HS-27A (cell line): ENCODE measurements at regions not wholly inside any gene's neighbourhood (a gene's known extent, or its start where the extent isn't known, plus 50 kb on each side); places are given as distances from the start of the nearest gene placed in this dataset.
"Not testable (repeated sequence)": the region's sequence is repeated elsewhere in the genome, so short reads cannot be mapped to it uniquely, and the experiment has no call there.

Experiments used
- DNase-seq: peaks from one replicate; pipeline ENCODE4 v3.0.0-alpha.2; 2012; ENCODE audit warnings: low read depth, missing footprints

- DNase-seq, result no peak
These were observed 629.5 kb downstream of the JRKL start for GRCh38 chr11:97019305-97019704.

GRCh38 chr11:97019754-97020153, 629.9 kb downstream of the JRKL start:
- DNase-seq, result no peak

GRCh38 chr11:97022955-97023354, 633.1 kb downstream of the JRKL start:
- DNase-seq, result no peak

- no peak for DNase-seq
These were observed 639.1 kb downstream of the JRKL start for GRCh38 chr11:97028836-97029406.

GRCh38 chr11:97033178-97033577, 643.4 kb downstream of the JRKL start:
- DNase-seq, result no peak

- DNase-seq, result no peak
These were observed 658.7 kb downstream of the JRKL start for GRCh38 chr11:97048481-97048880.

- no peak for DNase-seq
These were observed 670.4 kb downstream of the JRKL start for GRCh38 chr11:97060184-97060583.

- DNase-seq, result no peak
These were observed 679.3 kb downstream of the JRKL start for GRCh38 chr11:97069160-97069559.

- no peak for DNase-seq
These were observed 682.6 kb downstream of the JRKL start for GRCh38 chr11:97072420-97072819.

GRCh38 chr11:97076666-97077065, 686.9 kb downstream of the JRKL start:
- not testable (repeated sequence) for DNase-seq

GRCh38 chr11:97078443-97078842, 688.6 kb downstream of the JRKL start:
- no peak for DNase-seq

- DNase-seq, result no peak
These were observed 689.4 kb downstream of the JRKL start for GRCh38 chr11:97079244-97079643.

GRCh38 chr11:97087419-97087818, 697.6 kb downstream of the JRKL start:
- no peak for DNase-seq

- DNase-seq, result no peak
These were observed 703.0 kb downstream of the JRKL start for GRCh38 chr11:97092823-97093222.

GRCh38 chr11:97102180-97102579, 712.4 kb downstream of the JRKL start:
- DNase-seq, result not testable (repeated sequence)

GRCh38 chr11:97107604-97108003, 717.8 kb downstream of the JRKL start:
- no peak for DNase-seq

GRCh38 chr11:97109078-97109477, 719.3 kb downstream of the JRKL start:
- DNase-seq, result no peak

GRCh38 chr11:97110376-97110775, 720.6 kb downstream of the JRKL start:
- DNase-seq, result no peak

- no peak for DNase-seq
These were observed 721.7 kb downstream of the JRKL start for GRCh38 chr11:97111559-97111958.

- no peak for DNase-seq
These were observed 728.9 kb downstream of the JRKL start for GRCh38 chr11:97118614-97119200.

- DNase-seq, result no peak
These were observed 733.4 kb downstream of the JRKL start for GRCh38 chr11:97123237-97123636.

GRCh38 chr11:97136067-97136466, 746.3 kb downstream of the JRKL start:
- no peak for DNase-seq

- DNase-seq, result no peak
These were observed 751.2 kb downstream of the JRKL start for GRCh38 chr11:97140885-97141494.

- no peak for DNase-seq
These were observed 753.6 kb downstream of the JRKL start for GRCh38 chr11:97143463-97143862.
